ENCODE measurements at regions not wholly inside any gene's neighbourhood (a gene's known extent, or its start where the extent isn't known, plus 50 kb on each side); places are given as distances from the start of the nearest gene placed in this dataset.
"Not testable (repeated sequence)": the region's sequence is repeated elsewhere in the genome, so short reads cannot be mapped to it uniquely, and the experiment has no call there.

DNA sequence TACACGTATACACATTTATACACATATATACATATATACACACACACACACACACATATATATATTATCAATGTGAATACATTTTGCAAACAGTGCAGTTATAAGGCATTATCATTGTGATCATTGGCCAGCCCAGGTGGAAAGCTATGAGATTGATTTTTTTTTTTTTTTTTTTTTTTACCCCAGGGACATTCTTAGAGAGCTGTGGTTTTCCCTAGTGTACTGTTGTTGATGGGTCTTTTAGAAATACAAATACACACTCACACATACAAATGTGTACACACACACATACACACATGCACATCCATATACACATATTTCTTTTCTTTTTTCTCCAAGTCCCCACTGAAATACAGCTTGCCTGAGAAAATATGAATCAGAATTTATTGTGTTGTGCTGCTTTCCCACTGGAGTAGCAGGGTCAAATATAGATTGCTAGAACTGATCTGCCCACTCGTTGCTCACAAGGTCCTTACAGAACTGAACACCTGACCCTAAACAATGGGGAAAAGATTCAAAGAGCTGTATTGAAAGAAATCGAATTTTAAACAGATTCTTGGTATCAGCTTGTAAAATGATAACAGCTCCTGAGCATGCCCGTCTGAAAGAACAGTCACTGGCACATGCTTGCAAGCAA lies 325.6 kb downstream of the OMA1 start:
- Histone ChIP-seq H3K36me3 (replicated peaks in 1 of 2; ENCODE audit: control insufficient read depth in 1 of 2, insufficient read depth in 2 of 2, low read length in 1 of 2) (no peaks in the 10 kb centered on the region), H3K9ac (no peak overlapping the region), H3K27me3 (ENCODE audit: insufficient read depth) (no peaks in the 10 kb centered on the region), H3K4me2 (no peak overlapping the region), H2AFZ (ENCODE audit: low read depth) (no peak overlapping the region), H3F3A (replicated peaks; ENCODE audit: insufficient read depth) (no peaks in the 10 kb centered on the region), H3K9me2 (no peaks in the 10 kb centered on the region), H3K9me3 (no peaks in the 10 kb centered on the region), H3K4me3 (ENCODE audit: low read depth in 2 of 2, low read length in 1 of 2) (no peak overlapping the region), H4K20me1 (ENCODE audit: insufficient read depth) (no peaks in the 10 kb centered on the region), H3K27ac (ENCODE audit: low read depth in 2 of 2, low read length in 1 of 2) (no peak overlapping the region), H3K79me2 (ENCODE audit: insufficient read depth) (no peaks in the 10 kb centered on the region), H3K4me1 (ENCODE audit: control insufficient read depth in 1 of 2, insufficient read depth in 2 of 2, low read depth in 1 of 2, low read length in 1 of 2) (no peaks in the 10 kb centered on the region; a peak in 1 of 4 replicates)
- POLR2A ChIA-PET: no interaction called here
- TF ChIP-seq TCF12 (IDR thresholded peaks at IDR 0.05) (no peak), GABPA (IDR thresholded peaks at IDR 0.05; ENCODE audit: low read depth) (no peak), EP300 (IDR thresholded peaks at IDR 0.05; ENCODE audit: borderline replicate concordance in 1 of 2, low read depth in 1 of 2, low read length in 1 of 2) (no peak), TAF1 (IDR thresholded peaks at IDR 0.05; ENCODE audit: borderline replicate concordance, low read depth, low read length) (no peak), CHD2 (IDR thresholded peaks at IDR 0.05; ENCODE audit: low read length, partially characterized antibody) (no peak), FOSL2 (IDR thresholded peaks at IDR 0.05; ENCODE audit: borderline replicate concordance, low read depth) (no peak), RFX5 (IDR thresholded peaks at IDR 0.05; ENCODE audit: low read length) (no peak), FOXJ3 (CRISPR knock-in tag; IDR thresholded peaks at IDR 0.05) (no peak), JUND (IDR thresholded peaks at IDR 0.05) (no peak), MEF2A (IDR thresholded peaks at IDR 0.05; ENCODE audit: borderline replicate concordance, low read depth) (no peak), RCOR1 (IDR thresholded peaks at IDR 0.05; ENCODE audit: low read length) (no peak)
- TF ChIP-seq, protein P1, sequence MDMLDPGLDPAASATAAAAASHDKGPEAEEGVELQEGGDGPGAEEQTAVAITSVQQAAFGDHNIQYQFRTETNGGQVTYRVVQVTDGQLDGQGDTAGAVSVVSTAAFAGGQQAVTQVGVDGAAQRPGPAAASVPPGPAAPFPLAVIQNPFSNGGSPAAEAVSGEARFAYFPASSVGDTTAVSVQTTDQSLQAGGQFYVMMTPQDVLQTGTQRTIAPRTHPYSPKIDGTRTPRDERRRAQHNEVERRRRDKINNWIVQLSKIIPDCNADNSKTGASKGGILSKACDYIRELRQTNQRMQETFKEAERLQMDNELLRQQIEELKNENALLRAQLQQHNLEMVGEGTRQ (IDR thresholded peaks at IDR 0.05; ENCODE audit: borderline replicate concordance, low read depth, low read length): no peak
- TF ChIP-seq, protein P2, sequence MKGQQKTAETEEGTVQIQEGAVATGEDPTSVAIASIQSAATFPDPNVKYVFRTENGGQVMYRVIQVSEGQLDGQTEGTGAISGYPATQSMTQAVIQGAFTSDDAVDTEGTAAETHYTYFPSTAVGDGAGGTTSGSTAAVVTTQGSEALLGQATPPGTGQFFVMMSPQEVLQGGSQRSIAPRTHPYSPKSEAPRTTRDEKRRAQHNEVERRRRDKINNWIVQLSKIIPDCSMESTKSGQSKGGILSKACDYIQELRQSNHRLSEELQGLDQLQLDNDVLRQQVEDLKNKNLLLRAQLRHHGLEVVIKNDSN (IDR thresholded peaks at IDR 0.05; ENCODE audit: borderline replicate concordance, low read depth): no peak
- TF ChIP-seq, protein P3, sequence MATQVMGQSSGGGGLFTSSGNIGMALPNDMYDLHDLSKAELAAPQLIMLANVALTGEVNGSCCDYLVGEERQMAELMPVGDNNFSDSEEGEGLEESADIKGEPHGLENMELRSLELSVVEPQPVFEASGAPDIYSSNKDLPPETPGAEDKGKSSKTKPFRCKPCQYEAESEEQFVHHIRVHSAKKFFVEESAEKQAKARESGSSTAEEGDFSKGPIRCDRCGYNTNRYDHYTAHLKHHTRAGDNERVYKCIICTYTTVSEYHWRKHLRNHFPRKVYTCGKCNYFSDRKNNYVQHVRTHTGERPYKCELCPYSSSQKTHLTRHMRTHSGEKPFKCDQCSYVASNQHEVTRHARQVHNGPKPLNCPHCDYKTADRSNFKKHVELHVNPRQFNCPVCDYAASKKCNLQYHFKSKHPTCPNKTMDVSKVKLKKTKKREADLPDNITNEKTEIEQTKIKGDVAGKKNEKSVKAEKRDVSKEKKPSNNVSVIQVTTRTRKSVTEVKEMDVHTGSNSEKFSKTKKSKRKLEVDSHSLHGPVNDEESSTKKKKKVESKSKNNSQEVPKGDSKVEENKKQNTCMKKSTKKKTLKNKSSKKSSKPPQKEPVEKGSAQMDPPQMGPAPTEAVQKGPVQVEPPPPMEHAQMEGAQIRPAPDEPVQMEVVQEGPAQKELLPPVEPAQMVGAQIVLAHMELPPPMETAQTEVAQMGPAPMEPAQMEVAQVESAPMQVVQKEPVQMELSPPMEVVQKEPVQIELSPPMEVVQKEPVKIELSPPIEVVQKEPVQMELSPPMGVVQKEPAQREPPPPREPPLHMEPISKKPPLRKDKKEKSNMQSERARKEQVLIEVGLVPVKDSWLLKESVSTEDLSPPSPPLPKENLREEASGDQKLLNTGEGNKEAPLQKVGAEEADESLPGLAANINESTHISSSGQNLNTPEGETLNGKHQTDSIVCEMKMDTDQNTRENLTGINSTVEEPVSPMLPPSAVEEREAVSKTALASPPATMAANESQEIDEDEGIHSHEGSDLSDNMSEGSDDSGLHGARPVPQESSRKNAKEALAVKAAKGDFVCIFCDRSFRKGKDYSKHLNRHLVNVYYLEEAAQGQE (IDR thresholded peaks at IDR 0.05; ENCODE audit: low read depth, low read length): no peak
- TF ChIP-seq, protein P4, sequence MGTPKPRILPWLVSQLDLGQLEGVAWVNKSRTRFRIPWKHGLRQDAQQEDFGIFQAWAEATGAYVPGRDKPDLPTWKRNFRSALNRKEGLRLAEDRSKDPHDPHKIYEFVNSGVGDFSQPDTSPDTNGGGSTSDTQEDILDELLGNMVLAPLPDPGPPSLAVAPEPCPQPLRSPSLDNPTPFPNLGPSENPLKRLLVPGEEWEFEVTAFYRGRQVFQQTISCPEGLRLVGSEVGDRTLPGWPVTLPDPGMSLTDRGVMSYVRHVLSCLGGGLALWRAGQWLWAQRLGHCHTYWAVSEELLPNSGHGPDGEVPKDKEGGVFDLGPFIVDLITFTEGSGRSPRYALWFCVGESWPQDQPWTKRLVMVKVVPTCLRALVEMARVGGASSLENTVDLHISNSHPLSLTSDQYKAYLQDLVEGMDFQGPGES (IDR thresholded peaks at IDR 0.05; ENCODE audit: low read depth, low read length): no peak
- TF ChIP-seq, protein P5, sequence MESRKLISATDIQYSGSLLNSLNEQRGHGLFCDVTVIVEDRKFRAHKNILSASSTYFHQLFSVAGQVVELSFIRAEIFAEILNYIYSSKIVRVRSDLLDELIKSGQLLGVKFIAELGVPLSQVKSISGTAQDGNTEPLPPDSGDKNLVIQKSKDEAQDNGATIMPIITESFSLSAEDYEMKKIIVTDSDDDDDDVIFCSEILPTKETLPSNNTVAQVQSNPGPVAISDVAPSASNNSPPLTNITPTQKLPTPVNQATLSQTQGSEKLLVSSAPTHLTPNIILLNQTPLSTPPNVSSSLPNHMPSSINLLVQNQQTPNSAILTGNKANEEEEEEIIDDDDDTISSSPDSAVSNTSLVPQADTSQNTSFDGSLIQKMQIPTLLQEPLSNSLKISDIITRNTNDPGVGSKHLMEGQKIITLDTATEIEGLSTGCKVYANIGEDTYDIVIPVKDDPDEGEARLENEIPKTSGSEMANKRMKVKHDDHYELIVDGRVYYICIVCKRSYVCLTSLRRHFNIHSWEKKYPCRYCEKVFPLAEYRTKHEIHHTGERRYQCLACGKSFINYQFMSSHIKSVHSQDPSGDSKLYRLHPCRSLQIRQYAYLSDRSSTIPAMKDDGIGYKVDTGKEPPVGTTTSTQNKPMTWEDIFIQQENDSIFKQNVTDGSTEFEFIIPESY (IDR thresholded peaks at IDR 0.05; ENCODE audit: borderline replicate concordance, low read depth): no peak
- TF ChIP-seq, protein P6, sequence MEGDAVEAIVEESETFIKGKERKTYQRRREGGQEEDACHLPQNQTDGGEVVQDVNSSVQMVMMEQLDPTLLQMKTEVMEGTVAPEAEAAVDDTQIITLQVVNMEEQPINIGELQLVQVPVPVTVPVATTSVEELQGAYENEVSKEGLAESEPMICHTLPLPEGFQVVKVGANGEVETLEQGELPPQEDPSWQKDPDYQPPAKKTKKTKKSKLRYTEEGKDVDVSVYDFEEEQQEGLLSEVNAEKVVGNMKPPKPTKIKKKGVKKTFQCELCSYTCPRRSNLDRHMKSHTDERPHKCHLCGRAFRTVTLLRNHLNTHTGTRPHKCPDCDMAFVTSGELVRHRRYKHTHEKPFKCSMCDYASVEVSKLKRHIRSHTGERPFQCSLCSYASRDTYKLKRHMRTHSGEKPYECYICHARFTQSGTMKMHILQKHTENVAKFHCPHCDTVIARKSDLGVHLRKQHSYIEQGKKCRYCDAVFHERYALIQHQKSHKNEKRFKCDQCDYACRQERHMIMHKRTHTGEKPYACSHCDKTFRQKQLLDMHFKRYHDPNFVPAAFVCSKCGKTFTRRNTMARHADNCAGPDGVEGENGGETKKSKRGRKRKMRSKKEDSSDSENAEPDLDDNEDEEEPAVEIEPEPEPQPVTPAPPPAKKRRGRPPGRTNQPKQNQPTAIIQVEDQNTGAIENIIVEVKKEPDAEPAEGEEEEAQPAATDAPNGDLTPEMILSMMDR (IDR thresholded peaks at IDR 0.05): no peak
- 13% methylated on average over 4 of the region's 4 CpGs for WGBS (ENCODE audit: low lambda C conversion rate)
- CTCF ChIA-PET: interaction anchor here (0.8 kb wide), 1 partner anchor 17 kb away, joined by 3 read pairs; no protein-coding TSS in a partner anchor
- no peak for DNase-seq

DNA sequence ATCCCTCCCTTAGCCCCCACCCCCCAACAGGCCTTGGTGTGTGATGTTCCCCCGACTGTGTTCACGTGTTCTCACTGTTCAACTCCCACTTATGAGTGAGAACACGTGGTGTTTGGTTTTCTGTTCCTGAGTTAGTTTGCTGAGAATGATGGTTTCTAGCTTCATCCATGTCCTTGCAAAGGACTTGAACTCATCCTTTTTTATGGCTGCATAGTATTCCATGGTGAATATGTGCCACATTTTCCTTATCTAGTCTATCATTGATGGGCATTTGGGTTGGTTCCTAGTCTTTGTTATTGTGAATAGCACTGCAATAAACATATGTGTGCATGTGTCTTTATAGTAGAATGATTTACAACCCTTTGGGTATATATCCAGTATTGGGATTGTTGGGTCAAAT lies 330.4 kb downstream of the OMA1 start:
- H2AFZ ChIP-seq (ENCODE audit: low read depth); DNase-seq; CTCF ChIA-PET; H3K9ac ChIP-seq; H3K27ac ChIP-seq (ENCODE audit: low read depth in 2 of 2, low read length in 1 of 2); H4K20me1 ChIP-seq (ENCODE audit: insufficient read depth); H3K9me3 ChIP-seq; H3K9me2 ChIP-seq; POLR2A ChIA-PET; H3K79me2 ChIP-seq (ENCODE audit: insufficient read depth); H3K27me3 ChIP-seq (ENCODE audit: insufficient read depth); H3F3A ChIP-seq (replicated peaks; ENCODE audit: insufficient read depth); H3K36me3 ChIP-seq (replicated peaks in 1 of 2; ENCODE audit: control insufficient read depth in 1 of 2, insufficient read depth in 2 of 2, low read length in 1 of 2); H3K4me1 ChIP-seq (ENCODE audit: control insufficient read depth in 1 of 2, insufficient read depth in 2 of 2, low read depth in 1 of 2, low read length in 1 of 2); H3K4me2 ChIP-seq; H3K4me3 ChIP-seq (ENCODE audit: low read depth in 2 of 2, low read length in 1 of 2): not testable (repeated sequence)
- 33% methylated on average over 3 of the region's 3 CpGs for WGBS (ENCODE audit: low lambda C conversion rate)

Measured in SK-N-SH (cell line).